Nucleus accumbens (tissue), 56 donors: ENCODE measurements at regions not wholly inside any gene's neighbourhood (a gene's known extent, or its start where the extent isn't known, plus 50 kb on each side); places are given as distances from the start of the nearest gene placed in this dataset.

Experiments
- DNase-seq, 56 donors: peaks; one replicate each; lab custom pipeline; 2025; lab: John Stamatoyannopoulos, UW

- no peak for DNase-seq
These were observed 58.5 kb upstream of the EXOC6 start for GRCh38 chr10:92789786-92790185.

DNA sequence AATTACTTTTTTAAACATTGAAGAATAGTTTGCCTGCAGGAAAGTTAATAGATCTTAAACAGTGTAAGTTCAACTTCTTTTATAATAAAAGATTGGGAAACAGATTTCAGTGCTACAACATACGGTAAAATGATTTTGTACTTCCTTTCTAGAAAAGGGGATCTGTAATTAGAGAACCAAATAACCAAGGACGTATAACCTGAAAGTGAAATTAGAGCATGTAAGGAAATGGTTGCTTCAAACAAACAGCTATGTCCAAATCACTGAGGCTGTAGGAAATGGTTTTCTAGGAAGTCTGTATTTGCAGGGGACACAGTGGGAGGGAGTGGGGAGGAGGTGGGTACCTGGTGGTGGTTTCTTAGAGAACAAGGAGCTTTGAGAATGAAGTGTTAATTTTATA, 57.9 kb upstream of the EXOC6 start:
- no peak for DNase-seq

DNA sequence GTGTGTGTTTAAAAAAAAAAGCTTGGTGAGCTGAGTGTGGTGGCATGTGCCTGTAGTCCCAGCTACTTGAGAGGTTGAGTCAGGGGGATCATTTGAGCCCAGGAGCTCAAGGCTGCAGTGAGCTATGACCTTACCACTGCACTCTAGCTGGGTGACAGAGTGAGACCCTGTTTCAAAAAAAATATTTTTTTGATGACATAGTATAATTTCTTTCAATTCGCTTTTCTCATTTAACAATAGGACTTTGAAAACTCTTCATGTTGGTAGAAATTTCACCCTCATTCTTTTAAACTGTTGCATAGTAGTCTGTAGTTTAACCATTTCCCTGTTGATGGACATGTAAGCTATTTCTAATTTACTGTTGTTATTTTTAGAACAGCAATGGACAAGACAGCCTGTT, 55.7 kb upstream of the EXOC6 start:
- no peak for DNase-seq
